HEK293T (cell line): ENCODE measurements at regions not wholly inside any gene's neighbourhood (a gene's known extent, or its start where the extent isn't known, plus 50 kb on each side); places are given as distances from the start of the nearest gene placed in this dataset.

Source experiments
- CTCF ChIA-PET: fragments of 350-600 bp; formaldehyde crosslinking; extraction: SDS; loops from one replicate; lab custom pipeline; 2021; ENCODE audit warnings: antibody characterized with exemption, inconsistent platforms; lab: Yijun Ruan, JAX
- POLR2A ChIA-PET: fragments of 350-600 bp; formaldehyde crosslinking; extraction: SDS; loops from one replicate; lab custom pipeline; 2020; ENCODE audit warnings: antibody characterized with exemption, inconsistent platforms; lab: Yijun Ruan, JAX
- DNase-seq: peaks from one replicate; pipeline ENCODE4 v3.0.0; 2012; ENCODE audit warnings: mixed read lengths; ENCODE audit errors: extremely low spot score
- ARNT ChIP-seq: fragments of 450-650 bp; IDR thresholded peaks from 2 replicates; pipeline ENCODE4 v1.6.1; 2017; ENCODE audit warnings: mild to moderate bottlenecking
- BHLHE40 ChIP-seq: fragments of 450-650 bp; IDR thresholded peaks from 2 replicates; pipeline ENCODE4 v1.6.1; 2016; ENCODE audit warnings: mild to moderate bottlenecking, moderate library complexity, borderline replicate concordance
- CTBP1 ChIP-seq: fragments of 450-650 bp; IDR thresholded peaks from 2 replicates; pipeline ENCODE4 v1.6.1; 2016; ENCODE audit warnings: borderline replicate concordance
- ELF4 ChIP-seq: fragments of 450-650 bp; IDR thresholded peaks from 2 replicates; pipeline ENCODE4 v1.6.1; 2017; ENCODE audit warnings: antibody characterized with exemption
- FOXA1 ChIP-seq: fragments of 450-650 bp; IDR thresholded peaks from 2 replicates; pipeline ENCODE4 v1.6.1; 2016; ENCODE audit warnings: mild to moderate bottlenecking
- FOXK2 ChIP-seq: fragments of 450-650 bp; IDR thresholded peaks from 2 replicates; pipeline ENCODE4 v1.6.1; 2016; ENCODE audit warnings: mild to moderate bottlenecking
- FOXM1 ChIP-seq: fragments of 450-650 bp; IDR thresholded peaks from 2 replicates; pipeline ENCODE4 v1.6.1; 2017; ENCODE audit warnings: mild to moderate bottlenecking, borderline replicate concordance
- HDGF ChIP-seq: fragments of 450-650 bp; IDR thresholded peaks from 2 replicates; pipeline ENCODE4 v1.6.1; 2017; ENCODE audit warnings: antibody characterized with exemption, borderline replicate concordance
- L3MBTL2 ChIP-seq: fragments of 450-650 bp; conservative IDR thresholded peaks from 2 replicates; pipeline ENCODE4 v1.6.1; 2016; ENCODE audit warnings: mild to moderate bottlenecking
- LEF1 ChIP-seq: fragments of 450-650 bp; IDR thresholded peaks from 2 replicates; pipeline ENCODE4 v1.6.1; 2017; ENCODE audit warnings: mild to moderate bottlenecking, borderline replicate concordance
- NFRKB ChIP-seq: fragments of 450-650 bp; IDR thresholded peaks from 2 replicates; pipeline ENCODE4 v1.6.1; 2016; ENCODE audit warnings: mild to moderate bottlenecking, moderate library complexity
- SP1 ChIP-seq: fragments of 450-650 bp; IDR thresholded peaks from 2 replicates; pipeline ENCODE4 v1.6.1; 2017
- SUZ12 ChIP-seq: fragments of 450-650 bp; IDR thresholded peaks from 2 replicates; pipeline ENCODE4 v1.6.1; 2016; ENCODE audit warnings: mild to moderate bottlenecking
- TARDBP ChIP-seq: fragments of 450-650 bp; IDR thresholded peaks from 2 replicates; pipeline ENCODE4 v1.6.1; 2016
- ZNF384 ChIP-seq: fragments of 450-650 bp; IDR thresholded peaks from 2 replicates; pipeline ENCODE4 v1.6.1; 2016
- TF ChIP-seq, protein P1 (sequence below): fragments of 450-650 bp; IDR thresholded peaks from 2 replicates; pipeline ENCODE4 v1.6.1; 2016

DNA sequence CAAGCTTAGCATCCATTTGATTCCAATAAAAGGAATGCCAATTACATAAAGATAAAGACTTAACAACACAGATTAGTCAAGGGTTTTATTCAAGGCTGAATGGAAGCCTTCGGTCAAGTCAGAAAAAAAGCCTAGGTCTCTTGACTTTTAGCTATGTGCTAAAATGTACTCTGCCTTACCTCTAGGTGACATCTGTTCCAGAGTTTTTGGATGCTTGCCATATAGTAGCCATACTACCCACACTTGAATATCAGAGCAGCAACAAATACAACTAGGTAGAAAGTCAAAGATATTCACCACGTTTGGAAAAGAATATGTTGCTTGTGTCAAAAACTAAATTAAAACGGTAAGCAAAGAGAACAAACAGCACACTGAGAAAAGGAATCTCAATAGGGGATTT is 484.7 kb downstream of the ELAVL2 start:
- CTCF ChIA-PET: no interaction called here
- no peak for DNase-seq
- TF ChIP-seq CTBP1 (no peak), SUZ12 (no peak), BHLHE40 (no peak), FOXK2 (no peak), SP1 (no peak), LEF1 (no peak), TARDBP (no peak)
- POLR2A ChIA-PET: no interaction called here

DNA sequence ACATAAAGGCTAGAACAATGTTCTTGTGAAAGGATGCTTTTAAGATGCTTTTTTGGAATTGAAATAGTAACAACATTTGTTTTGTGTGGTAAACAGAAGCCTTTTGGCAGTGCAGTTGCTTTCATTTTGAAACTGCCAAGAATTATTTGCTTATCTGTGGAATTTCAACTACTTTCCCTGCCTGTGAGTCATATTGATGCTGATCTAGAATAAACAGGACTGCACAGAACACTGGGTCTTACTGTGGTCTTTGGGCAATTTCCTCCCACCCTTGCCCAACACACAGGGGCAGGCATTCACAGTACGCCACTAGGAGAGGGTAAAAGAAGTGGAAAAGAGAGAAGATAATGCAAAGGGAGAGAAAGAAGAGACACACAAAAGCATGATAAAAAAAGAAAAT is 483.7 kb downstream of the ELAVL2 start:
- POLR2A ChIA-PET: no interaction called here
- TF ChIP-seq FOXK2 (no peak), FOXM1 (no peak), NFRKB (no peak), FOXA1 (no peak), CTBP1 (no peak), TARDBP (no peak)
- TF ChIP-seq, protein P1, sequence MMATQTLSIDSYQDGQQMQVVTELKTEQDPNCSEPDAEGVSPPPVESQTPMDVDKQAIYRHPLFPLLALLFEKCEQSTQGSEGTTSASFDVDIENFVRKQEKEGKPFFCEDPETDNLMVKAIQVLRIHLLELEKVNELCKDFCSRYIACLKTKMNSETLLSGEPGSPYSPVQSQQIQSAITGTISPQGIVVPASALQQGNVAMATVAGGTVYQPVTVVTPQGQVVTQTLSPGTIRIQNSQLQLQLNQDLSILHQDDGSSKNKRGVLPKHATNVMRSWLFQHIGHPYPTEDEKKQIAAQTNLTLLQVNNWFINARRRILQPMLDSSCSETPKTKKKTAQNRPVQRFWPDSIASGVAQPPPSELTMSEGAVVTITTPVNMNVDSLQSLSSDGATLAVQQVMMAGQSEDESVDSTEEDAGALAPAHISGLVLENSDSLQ: no peak
- DNase-seq: no peak
- CTCF ChIA-PET: no interaction called here

DNA sequence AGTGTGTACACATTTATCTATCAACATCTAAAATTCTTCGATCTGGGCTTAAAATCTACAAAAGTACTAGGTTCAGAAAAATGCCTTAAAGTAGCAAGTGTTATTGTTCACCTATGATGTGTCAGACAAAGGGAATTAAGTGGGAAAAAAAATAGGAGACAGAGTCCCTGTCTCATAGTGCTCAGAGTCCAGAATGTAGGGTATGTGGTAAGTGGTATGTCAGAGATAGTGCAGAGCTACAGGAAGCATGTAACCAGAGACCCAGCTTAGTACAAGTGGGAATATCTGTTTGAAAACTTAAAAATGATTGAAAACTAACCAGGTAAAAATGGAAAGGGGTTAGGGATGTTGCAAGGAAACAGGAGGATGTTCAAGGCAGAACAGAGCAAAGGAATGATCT is 482.8 kb downstream of the ELAVL2 start:
- POLR2A ChIA-PET: no interaction called here
- CTCF ChIA-PET: no interaction called here
- no peak for TF ChIP-seq ELF4
- no peak for TF ChIP-seq ARNT
- no peak for TF ChIP-seq L3MBTL2
- no peak for TF ChIP-seq FOXA1
- no peak for TF ChIP-seq FOXK2
- no peak for TF ChIP-seq SP1
- TF ChIP-seq SUZ12: no peak
- DNase-seq: no peak

DNA sequence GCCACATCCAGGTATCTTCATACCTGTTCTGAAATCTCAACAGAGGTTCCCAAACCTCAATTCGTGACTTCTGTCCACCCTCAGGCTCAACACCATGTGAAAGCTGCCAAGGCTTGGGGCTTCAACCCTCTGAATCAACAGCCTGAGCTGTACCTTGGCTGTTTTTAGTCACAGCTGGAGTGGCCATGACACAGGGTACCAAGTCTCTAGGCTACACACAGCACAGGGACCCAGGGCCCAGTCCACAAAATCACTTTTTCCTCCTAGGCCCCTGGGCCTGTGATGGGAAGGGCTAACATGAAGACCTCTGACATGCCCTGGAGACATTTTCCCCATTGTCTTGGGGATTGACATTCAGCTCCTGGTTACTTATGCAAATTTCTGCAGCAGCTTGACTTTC is 464.9 kb downstream of the ELAVL2 start:
- DNase-seq: no peak
- CTCF ChIA-PET: no interaction called here
- POLR2A ChIA-PET: no interaction called here
- TF ChIP-seq ARNT (no peak), SUZ12 (no peak), NFRKB (no peak), FOXA1 (no peak), SP1 (no peak), HDGF (no peak), CTBP1 (no peak), TARDBP (no peak), FOXK2 (no peak), LEF1 (no peak)
- TF ChIP-seq, protein P1: no peak

DNA sequence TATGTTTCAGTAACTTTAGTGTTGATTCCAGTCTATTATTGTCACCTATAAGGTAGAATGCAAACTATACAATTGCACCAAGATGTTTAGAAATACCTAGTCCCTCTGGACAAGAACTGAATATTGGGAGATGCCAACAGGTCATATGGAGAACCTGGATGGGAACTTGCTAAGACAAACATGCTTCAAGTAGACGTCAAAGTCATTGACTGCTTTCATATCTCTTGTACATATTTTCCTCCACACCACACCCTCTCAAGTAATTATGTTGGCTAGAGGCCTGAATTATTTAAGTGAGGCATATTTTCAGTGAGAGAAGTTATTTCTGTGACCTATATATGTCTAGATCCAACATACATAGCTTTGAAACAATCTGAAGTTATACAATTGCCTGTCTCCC is 453.3 kb downstream of the ELAVL2 start:
- no peak for TF ChIP-seq BHLHE40
- no peak for TF ChIP-seq SUZ12
- no peak for TF ChIP-seq FOXK2
- DNase-seq: no peak
- CTCF ChIA-PET: interaction anchor here (0.8 kb wide), 1 partner anchor 855 kb away, joined by 3 read pairs; no protein-coding TSS in a partner anchor
- POLR2A ChIA-PET: no interaction called here

DNA sequence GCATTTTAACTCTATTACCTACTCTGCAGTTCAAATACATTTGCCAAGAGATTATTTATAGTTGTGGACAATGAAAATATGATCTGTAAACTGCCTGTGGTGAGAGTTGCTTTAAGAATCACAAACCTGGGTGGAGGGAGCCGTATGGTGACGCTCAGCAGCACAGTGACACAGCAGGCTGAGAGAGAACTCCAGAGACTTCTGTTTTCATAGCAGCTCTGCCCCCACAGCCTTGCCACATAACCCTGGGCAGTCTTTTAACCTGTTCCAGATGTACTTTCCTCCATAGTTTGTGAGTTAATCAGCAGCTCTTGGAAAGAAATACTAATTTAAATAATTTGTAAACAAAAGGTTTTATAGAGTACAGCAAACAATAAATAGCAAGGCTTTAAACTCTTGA is 450.5 kb downstream of the ELAVL2 start:
- TF ChIP-seq FOXA1: no peak
- no peak for TF ChIP-seq NFRKB
- TF ChIP-seq BHLHE40: no peak
- TF ChIP-seq HDGF: no peak
- no peak for TF ChIP-seq TARDBP
- no peak for TF ChIP-seq L3MBTL2
- TF ChIP-seq ARNT: no peak
- no peak for TF ChIP-seq FOXM1
- no peak for TF ChIP-seq FOXK2
- TF ChIP-seq LEF1: no peak
- no peak for TF ChIP-seq ZNF384
- TF ChIP-seq, protein P1: no peak
- TF ChIP-seq SP1: no peak
- no peak for TF ChIP-seq SUZ12
- TF ChIP-seq CTBP1: no peak
- no peak for TF ChIP-seq ELF4
- CTCF ChIA-PET: no interaction called here
- DNase-seq: no peak
- POLR2A ChIA-PET: no interaction called here

DNA sequence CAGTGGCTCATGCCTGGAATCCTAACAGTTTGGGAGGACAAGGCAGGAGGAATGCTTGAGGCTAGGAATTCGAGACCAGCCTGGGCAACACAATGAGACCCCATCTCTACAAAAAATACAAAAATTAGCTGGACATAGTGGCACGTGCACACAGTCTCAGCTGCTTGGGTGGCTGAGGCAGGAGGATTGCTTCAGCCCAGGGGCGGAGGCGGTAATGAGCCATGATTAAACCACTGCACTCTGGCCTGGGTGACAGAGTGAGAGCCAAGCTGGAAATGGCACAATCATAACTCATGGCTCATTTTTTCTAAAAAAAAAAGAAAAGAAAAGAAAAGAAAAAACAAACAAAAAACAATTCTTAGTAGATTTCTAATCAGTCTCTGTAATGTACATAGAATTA is 446.2 kb downstream of the ELAVL2 start:
- ChIA-PET POLR2A (no interaction called here), CTCF (no interaction called here)
- no peak for TF ChIP-seq FOXK2
- TF ChIP-seq ELF4: no peak
- no peak for TF ChIP-seq LEF1
- TF ChIP-seq SUZ12: no peak
- TF ChIP-seq SP1: no peak
- no peak for TF ChIP-seq BHLHE40
- TF ChIP-seq ARNT: no peak
- no peak for TF ChIP-seq NFRKB
- TF ChIP-seq HDGF: no peak
- TF ChIP-seq ZNF384: no peak
- no peak for TF ChIP-seq L3MBTL2
- DNase-seq: no peak
